ENCODE measurements at regions not wholly inside any gene's neighbourhood (a gene's known extent, or its start where the extent isn't known, plus 50 kb on each side); places are given as distances from the start of the nearest gene placed in this dataset.

GRCh38 chr15:87763837-87764236, 492.7 kb downstream of the NTRK3 start:
- no peak for DNase-seq (ENCODE audit: low read depth)
- no peak for TF ChIP-seq CTCF (conservative IDR thresholded peaks at IDR 0.05; ENCODE audit: low read depth, low read length)
- H3K4me3 ChIP-seq (ENCODE audit: low read length) = no peak overlapping the region

- no peak for TF ChIP-seq CTCF (conservative IDR thresholded peaks at IDR 0.05; ENCODE audit: low read depth, low read length)
- no peak for DNase-seq (ENCODE audit: low read depth)
- H3K4me3 ChIP-seq (ENCODE audit: low read length) = no peak overlapping the region
Measured at GRCh38 chr15:87761736-87762509, 494.6 kb downstream of the NTRK3 start.

- DNase-seq (ENCODE audit: low read depth) = no peak
- no peak for TF ChIP-seq CTCF (conservative IDR thresholded peaks at IDR 0.05; ENCODE audit: low read depth, low read length)
- H3K4me3 ChIP-seq (ENCODE audit: low read length) = no peak overlapping the region
Measured at GRCh38 chr15:87760547-87761314, 495.8 kb downstream of the NTRK3 start.

- no peak overlapping the region for H3K4me3 ChIP-seq (ENCODE audit: low read length)
- DNase-seq (ENCODE audit: low read depth) = no peak
- no peak for TF ChIP-seq CTCF (conservative IDR thresholded peaks at IDR 0.05; ENCODE audit: low read depth, low read length)
Measured at GRCh38 chr15:87758794-87759418, 497.6 kb downstream of the NTRK3 start.

- no peak for DNase-seq (ENCODE audit: low read depth)
- no peak for TF ChIP-seq CTCF (conservative IDR thresholded peaks at IDR 0.05; ENCODE audit: low read depth, low read length)
- no peak overlapping the region for H3K4me3 ChIP-seq (ENCODE audit: low read length)
Measured at GRCh38 chr15:87757084-87757483, 499.5 kb downstream of the NTRK3 start.

- H3K4me3 ChIP-seq (ENCODE audit: low read length) = no peak overlapping the region
- TF ChIP-seq CTCF (conservative IDR thresholded peaks at IDR 0.05; ENCODE audit: low read depth, low read length) = no peak
- DNase-seq (ENCODE audit: low read depth) = no peak
Measured at GRCh38 chr15:87756072-87756471, 500.5 kb downstream of the NTRK3 start.
